ENCODE measurements at regions not wholly inside any gene's neighbourhood (a gene's known extent, or its start where the extent isn't known, plus 50 kb on each side); places are given as distances from the start of the nearest gene placed in this dataset.

GRCh38 chr5:159826351-159827214, 89.7 kb upstream of the ADRA1B start:
- no peak for DNase-seq

DNA sequence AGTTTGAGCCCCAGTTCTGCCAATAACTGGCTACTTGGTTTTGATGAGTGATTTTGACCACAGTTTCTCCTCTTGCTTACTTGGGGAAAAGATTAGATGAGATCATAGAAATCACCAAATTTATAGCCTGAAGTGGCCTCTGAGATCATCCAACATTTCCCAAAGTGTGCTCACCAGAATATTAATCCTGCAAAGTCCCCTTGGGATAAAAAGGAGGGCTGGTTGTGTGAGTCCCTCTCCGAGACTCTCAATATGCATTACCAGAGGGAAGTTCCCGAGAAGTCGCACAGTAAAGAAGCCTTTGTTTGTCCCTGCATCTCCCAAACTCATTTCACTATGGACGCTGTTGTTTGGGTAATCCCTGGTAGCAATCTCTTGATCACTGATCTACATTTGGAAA, 88.4 kb upstream of the ADRA1B start:
- DNase-seq = no peak

GRCh38 chr5:159832073-159832472, 84.2 kb upstream of the ADRA1B start:
- no peak for DNase-seq

- DNase-seq = no peak
Measured at GRCh38 chr5:159833088-159833487, 83.2 kb upstream of the ADRA1B start.

DNA sequence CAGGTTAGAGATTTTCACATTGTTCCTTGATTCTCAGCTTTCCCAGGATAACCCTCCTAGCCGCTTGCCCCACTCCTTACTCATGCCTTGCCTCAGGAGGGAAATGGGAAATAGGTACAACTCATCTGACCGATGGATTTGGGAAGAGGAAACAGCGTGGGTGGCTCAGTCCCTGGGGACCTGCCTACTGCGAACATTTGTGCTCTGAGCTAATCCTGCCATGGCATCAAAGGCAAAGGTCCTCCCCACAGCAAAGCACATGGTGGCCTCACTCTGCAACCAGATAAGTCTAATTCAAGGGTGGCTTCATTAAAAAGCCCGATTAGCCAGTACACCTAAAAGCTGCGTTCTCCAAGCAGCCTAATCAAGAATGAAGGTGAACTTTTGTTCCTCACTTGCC, 82.4 kb upstream of the ADRA1B start:
- no peak for DNase-seq

- no peak for DNase-seq
Measured at GRCh38 chr5:159835548-159835947, 80.7 kb upstream of the ADRA1B start.

- no peak for DNase-seq
Measured at GRCh38 chr5:159836691-159837090, 79.6 kb upstream of the ADRA1B start.

DNA sequence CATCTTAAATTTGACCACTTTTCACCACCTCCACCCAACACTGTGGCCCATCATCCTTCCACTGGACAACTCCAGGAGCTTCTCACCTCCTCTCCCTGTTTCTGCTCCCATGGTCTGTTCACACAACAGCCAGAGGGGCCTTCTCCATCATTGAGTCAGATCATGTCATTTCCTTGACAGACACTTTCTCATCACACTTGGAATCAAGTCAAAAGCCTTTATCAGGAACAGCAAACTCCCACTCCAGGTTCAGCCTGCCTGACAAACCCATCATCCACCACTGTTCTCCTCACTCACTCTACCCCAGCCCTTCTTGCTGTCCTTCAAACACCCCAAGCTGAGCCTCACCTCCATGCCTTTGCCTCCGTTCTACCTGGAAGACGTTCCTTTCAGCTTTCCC, 78.4 kb upstream of the ADRA1B start:
- no peak for DNase-seq

- DNase-seq = no peak
Measured at GRCh38 chr5:159838551-159839222, 77.6 kb upstream of the ADRA1B start.

DNA sequence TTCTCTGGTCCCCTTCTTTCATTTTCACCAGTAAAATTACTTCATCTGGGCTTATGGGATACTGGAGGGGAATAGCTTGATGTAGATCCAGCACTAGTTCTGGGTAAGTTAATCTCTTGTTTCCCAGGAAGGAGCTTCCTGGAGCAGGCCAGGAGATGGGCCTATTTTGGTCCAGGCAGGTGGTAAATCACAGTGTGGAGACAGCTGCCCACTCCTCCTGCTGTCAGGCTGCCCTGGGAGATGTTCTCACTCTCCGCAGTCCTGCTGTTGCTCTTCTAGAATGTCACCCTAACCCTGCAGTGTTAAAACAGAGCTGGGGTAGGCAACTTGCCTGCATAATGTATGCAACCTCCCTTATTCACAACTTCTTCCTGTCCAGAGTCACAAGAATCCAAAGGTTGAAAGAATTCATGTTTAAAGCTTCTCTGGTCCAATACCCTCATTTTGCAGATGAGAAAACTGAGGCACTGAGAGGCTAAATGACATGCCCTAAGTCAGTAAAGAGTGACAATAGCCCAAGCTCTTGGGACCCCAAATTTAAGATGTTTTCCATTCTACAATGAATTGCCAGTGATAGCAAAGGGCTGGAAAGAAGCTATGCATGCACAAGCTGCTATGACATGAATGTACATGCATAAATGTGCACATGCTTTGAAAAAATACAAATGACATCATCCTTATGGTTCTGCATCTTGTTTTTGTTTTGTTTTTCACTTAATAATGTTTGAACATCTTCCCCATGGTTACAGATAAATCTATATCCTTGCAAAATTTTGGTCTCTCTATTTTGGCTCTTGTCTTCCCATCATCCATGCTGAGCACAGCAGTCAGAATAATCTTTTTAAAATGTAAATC, 71.8 kb upstream of the ADRA1B start:
- DNase-seq = no peak

GRCh38 chr5:159849437-159850083, 66.7 kb upstream of the ADRA1B start:
- DNase-seq = no peak

DNA sequence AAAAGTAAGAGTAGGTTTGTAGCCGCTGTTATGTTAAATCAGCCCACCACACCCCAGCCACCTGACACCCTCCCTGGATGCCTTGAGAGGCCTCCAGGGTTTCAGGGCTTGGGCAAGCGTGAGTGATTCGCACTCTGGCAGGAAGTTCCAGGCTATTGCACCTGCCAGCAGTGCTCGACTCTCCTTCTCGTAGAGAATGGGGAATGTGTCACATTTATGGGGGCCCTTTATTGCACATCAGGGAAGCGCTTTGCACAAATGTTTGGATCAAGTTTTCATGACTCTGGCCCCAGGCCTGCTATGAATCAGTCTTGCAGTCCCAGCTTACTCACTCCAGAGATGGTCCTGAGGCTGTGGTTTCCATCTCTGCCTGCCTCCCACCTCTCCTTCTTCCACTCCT, 66.1 kb upstream of the ADRA1B start:
- no peak for DNase-seq

- no peak for DNase-seq
Measured at GRCh38 chr5:159851053-159851452, 65.2 kb upstream of the ADRA1B start.

DNA sequence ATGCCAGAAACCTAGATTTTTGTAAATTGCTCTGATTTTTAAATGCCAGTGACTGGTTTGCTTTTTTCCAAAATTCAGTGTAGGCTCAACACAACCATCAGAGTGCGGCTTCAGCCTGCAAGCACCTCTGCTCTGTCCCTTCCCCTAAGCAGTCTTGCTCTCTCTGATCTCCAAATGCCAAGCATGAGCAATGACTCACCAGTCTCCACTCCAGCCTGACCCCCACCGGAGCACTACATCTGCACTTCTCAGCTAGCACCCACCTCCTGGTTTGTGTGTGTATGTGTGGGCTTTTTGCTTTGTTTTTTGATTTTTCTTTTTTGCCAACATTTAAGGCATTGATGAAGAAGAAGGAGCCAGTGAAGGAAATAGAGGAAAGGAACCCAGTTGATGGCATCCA, 61.4 kb upstream of the ADRA1B start:
- DNase-seq = no peak

DNA sequence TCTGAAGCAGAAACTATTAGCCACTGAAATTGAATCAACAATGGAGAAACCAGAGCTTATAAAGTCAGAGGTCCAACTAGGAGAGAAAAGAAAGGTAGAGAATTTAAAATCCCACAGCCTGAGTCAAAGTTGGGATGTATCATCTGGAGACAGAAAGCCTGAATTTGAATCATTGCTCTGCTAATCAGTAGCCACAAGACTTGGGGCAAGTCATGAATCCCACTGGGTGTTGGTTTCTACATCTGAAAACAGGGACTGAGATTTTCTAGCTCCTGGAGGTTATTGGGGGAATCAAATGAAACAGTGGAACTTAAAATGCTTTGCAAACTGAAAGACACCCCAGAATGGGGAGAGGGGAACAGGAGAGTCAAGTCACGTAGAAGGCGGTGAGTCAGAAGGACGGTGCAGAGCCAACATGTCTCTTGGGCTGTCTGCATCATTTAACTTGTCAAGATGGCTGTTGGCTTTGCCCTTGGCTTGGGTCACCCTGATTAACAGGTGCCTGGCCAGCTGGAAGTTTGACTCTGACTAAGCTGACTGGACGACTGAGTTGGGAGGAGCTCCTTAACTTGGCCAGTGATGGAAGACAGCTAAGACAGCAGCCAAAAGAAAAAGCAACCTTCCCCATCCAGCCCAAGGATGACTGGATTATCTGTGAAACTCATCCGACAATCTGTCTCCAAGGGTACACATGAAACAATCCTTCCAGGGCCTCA, 60.6 kb upstream of the ADRA1B start:
- DNase-seq = no peak

- DNase-seq = no peak
Measured at GRCh38 chr5:159858871-159859270, 57.4 kb upstream of the ADRA1B start.

DNA sequence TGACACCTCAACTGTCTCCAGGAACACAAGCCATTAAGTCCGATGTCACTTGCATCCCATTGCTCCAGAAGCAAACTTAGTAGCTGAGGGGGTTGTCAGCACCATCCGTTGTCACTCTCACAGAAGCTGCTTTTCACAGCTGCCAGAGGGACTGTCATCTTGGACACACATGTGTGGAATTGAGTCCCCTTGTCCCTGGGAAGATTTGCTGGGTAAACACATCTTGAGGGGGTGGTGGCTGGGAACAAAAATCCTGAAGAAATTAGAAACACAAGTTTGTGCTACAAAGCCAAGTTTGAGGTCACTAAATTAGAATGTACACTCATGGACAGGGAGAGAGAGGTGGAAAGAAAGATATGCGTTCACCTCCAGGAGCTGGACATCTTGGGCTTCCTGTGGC, 55.2 kb upstream of the ADRA1B start:
- DNase-seq = no peak

DNA sequence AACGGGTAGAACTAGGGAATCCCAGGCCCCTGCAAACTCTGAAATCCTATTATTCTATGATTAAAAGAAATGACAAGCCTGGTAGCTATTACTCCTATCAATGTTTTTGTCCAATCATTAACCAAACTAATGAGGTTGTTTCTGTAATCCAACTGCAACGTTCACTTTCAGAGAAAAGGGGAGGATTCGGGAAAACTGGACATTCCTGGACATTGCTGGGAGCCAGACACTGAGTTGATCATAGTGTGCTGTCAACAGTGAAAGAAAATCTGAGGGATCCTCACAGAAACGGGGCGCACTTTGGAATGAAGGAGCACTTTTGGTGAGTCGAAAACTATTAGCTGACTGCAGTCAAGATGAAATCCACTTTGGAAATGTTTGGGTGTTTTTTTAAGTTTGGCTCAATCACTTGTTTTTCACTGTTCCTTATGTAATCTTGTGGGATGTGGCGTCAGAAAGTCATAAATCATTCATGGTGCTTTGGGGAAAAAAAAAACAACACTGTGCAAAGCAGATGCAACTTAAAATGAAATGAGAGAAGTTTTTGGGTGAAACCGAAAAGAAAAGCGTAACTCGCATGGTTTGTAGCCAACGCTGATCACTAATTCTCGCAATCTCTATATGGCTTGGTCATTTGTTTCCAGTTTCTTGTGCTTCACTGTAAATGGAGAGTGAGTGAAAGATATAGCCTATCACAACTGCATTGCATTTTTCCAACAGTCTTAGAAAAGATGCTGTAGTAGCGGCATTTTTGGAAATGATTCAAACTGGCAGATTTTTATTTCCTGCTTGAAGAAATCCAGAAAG, 51.2 kb upstream of the ADRA1B start:
- DNase-seq = no peak

- DNase-seq = no peak
Measured at GRCh38 chr5:159866093-159866492, 50.2 kb upstream of the ADRA1B start.

All from activated CD4-positive, alpha-beta T cell treated with anti-CD3 and anti-CD28 coated beads, Interleukin-2, amount 50 U/mL, for 1 hour (primary cell).